Skeletal muscle tissue (tissue), 3 donors: ENCODE measurements at regions not wholly inside any gene's neighbourhood (a gene's known extent, or its start where the extent isn't known, plus 50 kb on each side); places are given as distances from the start of the nearest gene placed in this dataset.
"Not testable (repeated sequence)": the region's sequence is repeated elsewhere in the genome, so short reads cannot be mapped to it uniquely, and the experiment has no call there.

Source experiments
- H3K27ac ChIP-seq: one replicate; pipeline ENCODE4 v1.7.0; 2013; ENCODE audit warnings: mild to moderate bottlenecking, low read depth, low read length, inconsistent platforms
- H3K27me3 ChIP-seq, 3 donors: one replicate each; pipeline ENCODE4 v1.7.0; 2013; ENCODE audit warnings: low read length in 3 of 3; ENCODE audit not compliant: control insufficient read depth in 3 of 3, insufficient read depth in 3 of 3
- H3K36me3 ChIP-seq, 3 donors: one replicate each; pipeline ENCODE4 v1.7.0; 2013; ENCODE audit warnings: low read length in 3 of 3; ENCODE audit not compliant: control insufficient read depth in 3 of 3, insufficient read depth in 3 of 3
- H3K4me1 ChIP-seq, 3 donors: one replicate each; pipeline ENCODE4 v1.7.0; 2013; ENCODE audit warnings: low read length in 3 of 3, mild to moderate bottlenecking in 3 of 3; ENCODE audit not compliant: control insufficient read depth in 3 of 3, insufficient read depth in 3 of 3
- H3K4me3 ChIP-seq, 3 donors: one replicate each; pipeline ENCODE4 v1.7.0; 2013; ENCODE audit warnings: low read length in 3 of 3
- H3K9ac ChIP-seq, 3 donors: one replicate each; pipeline ENCODE4 v1.7.0; 2013; ENCODE audit warnings: low read length in 3 of 3, mild to moderate bottlenecking in 3 of 3, moderate library complexity in 2 of 3, low read depth in 1 of 3
- H3K9me3 ChIP-seq, 3 donors: one replicate each; pipeline ENCODE4 v1.7.0; 2013; ENCODE audit warnings: low read length in 3 of 3; ENCODE audit not compliant: control insufficient read depth in 3 of 3
- donor health status: Osteomylitis.

- no peak overlapping the region for H3K9ac ChIP-seq
- H3K36me3 ChIP-seq: no peaks in the 10 kb centered on the region
- no peaks in the 10 kb centered on the region for H3K9me3 ChIP-seq
- no peaks in the 10 kb centered on the region for H3K4me1 ChIP-seq
- H3K27ac ChIP-seq: no peak overlapping the region
- H3K27me3 ChIP-seq: peaks cover 0 to 6% (median 0%) of the 10 kb centered on the region in 3 donors
- H3K4me3 ChIP-seq: no peak overlapping the region
Observed at GRCh38 chr6:27786048-27786447, 126.1 kb downstream of the OR2B2 start.

DNA sequence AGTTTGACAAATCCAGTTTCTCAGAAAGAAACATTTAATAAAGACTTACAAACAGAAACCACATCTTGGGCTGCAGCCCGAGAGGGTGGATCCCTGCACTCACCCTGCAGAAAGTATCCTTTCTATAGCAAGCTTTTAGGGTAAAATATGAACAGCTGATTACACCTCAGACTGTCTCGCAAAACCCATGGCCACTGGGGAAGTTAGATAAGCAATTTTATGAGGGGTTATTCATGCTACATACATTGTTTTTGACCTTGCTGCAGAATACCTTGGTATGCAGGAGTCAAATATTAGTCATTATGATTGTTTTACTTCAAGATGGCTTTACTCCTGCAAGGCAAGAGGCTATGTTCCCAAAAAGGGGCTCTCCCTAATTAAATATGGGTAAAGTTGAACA lies 126.9 kb downstream of the OR2B2 start:
- Histone ChIP-seq H3K36me3 (no peaks in the 10 kb centered on the region), H3K9me3 (no peaks in the 10 kb centered on the region), H3K27me3 (peaks cover 0 to 6% (median 0%) of the 10 kb centered on the region in 3 donors), H3K4me1 (no peaks in the 10 kb centered on the region), H3K9ac (no peak overlapping the region), H3K27ac (no peak overlapping the region), H3K4me3 (no peak overlapping the region)

DNA sequence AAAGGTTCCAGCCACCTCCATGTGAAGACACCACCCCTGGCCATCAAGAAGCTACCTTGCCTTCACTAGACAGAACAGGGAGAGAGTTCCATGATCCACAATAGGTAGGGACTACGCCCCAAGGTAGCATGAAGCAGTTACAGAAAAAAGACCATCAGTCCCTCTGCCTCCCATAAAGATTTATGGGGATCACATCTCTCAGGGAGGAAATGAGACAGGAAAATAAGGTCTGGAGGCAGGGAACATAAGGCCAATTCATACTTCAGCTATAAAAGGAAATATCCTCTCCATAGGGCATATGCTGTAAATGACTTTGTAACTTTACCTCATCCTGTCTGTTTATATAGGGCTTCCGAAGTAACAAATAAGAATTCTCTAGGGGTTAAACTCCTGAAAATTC lies 129.4 kb downstream of the OR2B2 start:
- H3K9ac ChIP-seq: no peak overlapping the region
- no peaks in the 10 kb centered on the region for H3K27me3 ChIP-seq
- H3K4me1 ChIP-seq: no peaks in the 10 kb centered on the region
- no peaks in the 10 kb centered on the region for H3K36me3 ChIP-seq
- no peak overlapping the region for H3K4me3 ChIP-seq
- H3K27ac ChIP-seq: no peak overlapping the region
- no peaks in the 10 kb centered on the region for H3K9me3 ChIP-seq

DNA sequence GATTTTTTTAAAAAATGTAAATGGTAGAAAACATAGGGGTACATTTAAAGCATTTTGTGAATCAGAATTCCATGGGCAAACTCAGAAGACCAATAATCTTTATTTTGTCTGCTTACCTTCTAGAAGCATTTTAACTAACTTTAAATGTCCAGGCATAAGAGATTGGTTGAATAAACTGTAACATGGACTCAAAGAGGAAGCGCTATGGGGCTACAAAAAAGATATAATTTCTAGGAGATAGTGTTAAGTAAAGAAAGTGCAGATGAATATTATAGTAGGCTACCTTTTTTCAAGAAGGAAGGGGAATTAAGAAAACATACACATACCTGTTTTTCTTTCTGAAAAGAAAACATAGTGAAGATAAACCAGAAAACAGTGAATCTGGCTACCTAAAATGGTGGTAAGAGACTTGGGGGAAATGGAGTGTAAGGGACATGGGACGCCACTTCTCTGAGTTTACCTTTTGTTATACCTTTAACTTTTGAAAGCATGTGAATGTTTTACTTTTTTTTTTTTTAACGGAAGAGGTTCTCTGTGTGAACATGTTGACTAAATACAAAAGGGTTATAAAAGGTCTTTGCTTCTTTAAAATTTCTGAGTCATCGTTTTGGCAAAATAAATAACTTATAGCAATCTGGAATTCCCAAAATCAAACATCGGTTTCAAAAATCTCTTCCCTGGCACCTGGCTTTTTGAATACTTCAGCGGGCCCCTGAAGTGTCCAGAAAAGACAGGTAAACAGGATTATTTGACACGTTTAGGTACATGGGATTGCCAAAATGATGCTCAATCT lies 133.4 kb downstream of the OR2B2 start:
- Histone ChIP-seq H3K36me3 (no peaks in the 10 kb centered on the region), H3K4me1 (no peaks in the 10 kb centered on the region), H3K9me3 (no peaks in the 10 kb centered on the region), H3K4me3 (no peak overlapping the region), H3K9ac (no peak overlapping the region), H3K27me3 (peaks cover 0 to 18% (median 11%) of the 10 kb centered on the region in 3 donors), H3K27ac (no peak overlapping the region)

DNA sequence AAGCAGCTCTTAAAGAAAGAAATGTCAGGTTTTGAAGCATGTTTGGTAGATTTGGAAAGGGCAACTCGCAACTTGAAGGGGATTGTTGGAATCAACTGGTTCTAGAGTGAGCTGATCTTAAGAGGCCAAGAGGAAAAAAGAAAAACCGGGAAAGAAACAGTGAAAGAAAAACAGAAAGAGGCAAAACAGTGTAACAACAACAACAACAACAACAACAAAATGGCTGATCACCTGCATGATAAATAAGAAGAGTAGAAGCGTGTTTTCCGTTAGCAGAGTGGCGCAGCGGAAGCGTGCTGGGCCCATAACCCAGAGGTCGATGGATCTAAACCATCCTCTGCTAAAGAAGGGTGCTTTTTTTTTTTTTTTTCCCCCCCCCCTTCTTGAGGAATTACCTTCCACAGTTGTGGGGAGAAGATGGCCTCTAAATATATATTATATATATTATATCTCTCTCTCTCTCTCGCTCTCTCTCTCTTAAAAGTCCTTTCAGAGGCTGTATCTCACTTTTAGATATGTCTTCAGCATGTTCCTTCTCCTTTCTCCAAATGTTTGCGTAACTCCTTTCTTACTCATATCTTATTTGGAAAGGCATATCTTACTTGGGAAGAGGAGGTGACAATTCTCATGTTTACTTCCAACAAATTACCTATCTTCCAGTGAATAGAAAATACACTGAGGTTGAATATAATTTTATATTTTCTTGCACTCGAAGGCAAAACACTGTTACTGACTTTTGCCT lies 134.4 kb downstream of the OR2B2 start:
- H3K4me3 ChIP-seq: no peak overlapping the region
- H3K4me1 ChIP-seq: no peaks in the 10 kb centered on the region
- H3K36me3 ChIP-seq: no peaks in the 10 kb centered on the region
- H3K9ac ChIP-seq: no peak overlapping the region
- no peak overlapping the region for H3K27ac ChIP-seq
- peaks cover 0 to 18% (median 11%) of the 10 kb centered on the region in 3 donors for H3K27me3 ChIP-seq
- no peaks in the 10 kb centered on the region for H3K9me3 ChIP-seq

- no peaks in the 10 kb centered on the region for H3K36me3 ChIP-seq
- no peak overlapping the region for H3K9ac ChIP-seq
- no peak overlapping the region for H3K27ac ChIP-seq
- H3K4me1 ChIP-seq: peaks cover 0 to 3% (median 3%) of the 10 kb centered on the region in 3 donors
- no peaks in the 10 kb centered on the region for H3K9me3 ChIP-seq
- no peak overlapping the region for H3K4me3 ChIP-seq
- peaks cover 0 to 20% (median 11%) of the 10 kb centered on the region in 3 donors for H3K27me3 ChIP-seq
Observed at GRCh38 chr6:27777126-27777525, 135.1 kb downstream of the OR2B2 start.

DNA sequence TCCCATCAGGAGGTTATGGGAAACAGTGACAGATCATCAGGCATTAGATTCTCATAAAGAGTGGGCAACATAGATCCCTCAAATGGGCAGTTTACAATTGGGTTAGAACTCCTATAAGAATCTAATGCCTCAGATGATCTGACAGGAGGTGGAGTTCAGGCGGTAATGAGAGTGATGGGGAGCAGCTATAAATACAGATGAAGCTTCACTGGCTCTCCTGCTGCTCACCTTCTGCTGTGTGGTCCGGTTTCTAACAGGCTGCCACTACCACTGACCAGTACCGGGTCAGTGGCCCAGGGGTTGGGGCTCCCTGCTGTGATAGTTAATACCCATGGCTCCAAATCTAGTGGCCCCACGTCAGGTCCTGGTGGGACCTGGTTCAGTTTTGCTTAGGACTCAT lies 135.7 kb downstream of the OR2B2 start:
- H3K9me3 ChIP-seq: no peaks in the 10 kb centered on the region
- no peak overlapping the region for H3K4me3 ChIP-seq
- H3K27ac ChIP-seq: no peak overlapping the region
- no peak overlapping the region for H3K9ac ChIP-seq
- no peaks in the 10 kb centered on the region for H3K36me3 ChIP-seq
- H3K27me3 ChIP-seq: peaks cover 4 to 25% (median 11%) of the 10 kb centered on the region in 3 donors
- peaks cover 0 to 5% (median 4%) of the 10 kb centered on the region in 3 donors for H3K4me1 ChIP-seq

- H3K9ac ChIP-seq: no peak overlapping the region
- H3K4me3 ChIP-seq: no peak overlapping the region
- H3K27me3 ChIP-seq: peaks cover 11 to 25% (median 17%) of the 10 kb centered on the region in 3 donors
- no peaks in the 10 kb centered on the region for H3K36me3 ChIP-seq
- no peak overlapping the region for H3K27ac ChIP-seq
- no peaks in the 10 kb centered on the region for H3K9me3 ChIP-seq
- H3K4me1 ChIP-seq: peaks cover 0 to 5% (median 4%) of the 10 kb centered on the region in 3 donors
Observed at GRCh38 chr6:27775796-27776184, 136.4 kb downstream of the OR2B2 start.

- H3K27ac ChIP-seq, H3K4me1 ChIP-seq, H3K9me3 ChIP-seq, H3K4me3 ChIP-seq, H3K36me3 ChIP-seq, H3K9ac ChIP-seq: not testable (repeated sequence)
- peaks cover 14 to 27% (median 19%) of the 10 kb centered on the region in 3 donors for H3K27me3 ChIP-seq
Observed at GRCh38 chr6:27775138-27775795, 136.9 kb downstream of the OR2B2 start.

GRCh38 chr6:27774264-27774600 lies 138.0 kb downstream of the OR2B2 start:
- not testable (repeated sequence) for H3K27ac ChIP-seq, H3K9me3 ChIP-seq, H3K36me3 ChIP-seq, H3K4me1 ChIP-seq, H3K4me3 ChIP-seq, H3K9ac ChIP-seq
- H3K27me3 ChIP-seq: peaks cover 14 to 27% (median 23%) of the 10 kb centered on the region in 3 donors
